H54 (cell line): ENCODE measurements at regions not wholly inside any gene's neighbourhood (a gene's known extent, or its start where the extent isn't known, plus 50 kb on each side); places are given as distances from the start of the nearest gene placed in this dataset.
"Not testable (repeated sequence)": the region's sequence is repeated elsewhere in the genome, so short reads cannot be mapped to it uniquely, and the experiment has no call there.

Experiments
- DNase-seq: peaks from one replicate; pipeline ENCODE4 v3.0.0; 2011; ENCODE audit warnings: low spot score, mixed read lengths; ENCODE audit not compliant: insufficient read length
- FAIRE-seq: peaks from 3 replicates; lab custom pipeline; 2011; peaks lifted over from hg19 to GRCh38; lab: Jason Lieb, UNC
- POLR2A ChIP-seq: IDR thresholded peaks from 2 replicates; pipeline ENCODE4 v1.6.1; 2011; ENCODE audit warnings: low read depth, mild to moderate bottlenecking, low read length

GRCh38 chr4:189787216-189788031 is 153.2 kb upstream of the FRG1 start:
- no peak for TF ChIP-seq POLR2A
- FAIRE-seq (no peak), DNase-seq (no peak)

GRCh38 chr4:189792924-189793618 is 147.6 kb upstream of the FRG1 start:
- DNase-seq (peak; percentile 33), FAIRE-seq (no peak)
- TF ChIP-seq POLR2A = no peak

- no peak for TF ChIP-seq POLR2A
- DNase-seq = no peak
- FAIRE-seq = no peak
Measured at GRCh38 chr4:189800545-189801088, 140.1 kb upstream of the FRG1 start.

GRCh38 chr4:189802884-189803283 is 137.8 kb upstream of the FRG1 start:
- FAIRE-seq = no peak
- no peak for DNase-seq
- no peak for TF ChIP-seq POLR2A

- no peak for DNase-seq
- no peak for FAIRE-seq
- TF ChIP-seq POLR2A = no peak
Measured at GRCh38 chr4:189804894-189805293, 135.8 kb upstream of the FRG1 start.

GRCh38 chr4:189806506-189806905 is 134.2 kb upstream of the FRG1 start:
- DNase-seq = no peak
- TF ChIP-seq POLR2A = no peak
- FAIRE-seq = no peak

GRCh38 chr4:189807031-189807430 is 133.6 kb upstream of the FRG1 start:
- TF ChIP-seq POLR2A = no peak

GRCh38 chr4:189809241-189809735 is 131.4 kb upstream of the FRG1 start:
- FAIRE-seq (no peak), DNase-seq (no peak)
- no peak for TF ChIP-seq POLR2A

More at GRCh38 chr4:189807031-189807430, 133.6 kb upstream of the FRG1 start:
- DNase-seq (no peak), FAIRE-seq (no peak)

- DNase-seq = no peak
- no peak for FAIRE-seq
- TF ChIP-seq POLR2A = no peak
Measured at GRCh38 chr4:189809839-189810238, 130.8 kb upstream of the FRG1 start.

- FAIRE-seq, DNase-seq: not testable (repeated sequence)
Measured at GRCh38 chr4:189810318-189811181, 130.1 kb upstream of the FRG1 start.

- FAIRE-seq (no peak), DNase-seq (no peak)
- no peak for TF ChIP-seq POLR2A
Measured at GRCh38 chr4:189815404-189816192, 125.1 kb upstream of the FRG1 start.

GRCh38 chr4:189822326-189822725 is 118.3 kb upstream of the FRG1 start:
- DNase-seq (no peak), FAIRE-seq (no peak)
- TF ChIP-seq POLR2A = no peak

- TF ChIP-seq POLR2A = no peak
- DNase-seq (no peak), FAIRE-seq (no peak)
Measured at GRCh38 chr4:189823591-189823990, 117.1 kb upstream of the FRG1 start.
